Liver (tissue), 8 donors: ENCODE measurements at regions not wholly inside any gene's neighbourhood (a gene's known extent, or its start where the extent isn't known, plus 50 kb on each side); places are given as distances from the start of the nearest gene placed in this dataset.

Source experiments
- DNase-seq: peaks from one replicate; pipeline ENCODE4 v3.0.0-alpha.2; 2017; ENCODE audit warnings: low spot score
- H3K27ac ChIP-seq, 2 donors: one replicate each; pipeline ENCODE4 v1.7.0; 2013; ENCODE audit warnings: inconsistent platforms in 2 of 2, low read length in 2 of 2, control low read depth in 1 of 2, low read depth in 1 of 2, mild to moderate bottlenecking in 1 of 2
- H3K27me3 ChIP-seq, 4 donors: one replicate each; pipeline versions ENCODE4 v1.6.1 to v1.7.0; 2013; ENCODE audit warnings: low read length in 3 of 4, inconsistent platforms in 1 of 4, mild to moderate bottlenecking in 1 of 4, moderate library complexity in 1 of 4; ENCODE audit not compliant: control insufficient read depth in 4 of 4, insufficient read depth in 4 of 4
- H3K36me3 ChIP-seq, 4 donors: one replicate each; pipeline versions ENCODE4 v1.6.1 to v1.7.0; 2013; ENCODE audit warnings: low read length in 3 of 4, mild to moderate bottlenecking in 3 of 4, low read depth in 1 of 4, moderate library complexity in 1 of 4; ENCODE audit not compliant: control insufficient read depth in 4 of 4, insufficient read depth in 3 of 4
- H3K4me1 ChIP-seq, 4 donors: one replicate each; pipeline versions ENCODE4 v1.6.1 to v1.7.0; 2013; ENCODE audit warnings: low read length in 3 of 4, mild to moderate bottlenecking in 3 of 4, moderate library complexity in 1 of 4; ENCODE audit not compliant: control insufficient read depth in 4 of 4, insufficient read depth in 4 of 4
- H3K4me3 ChIP-seq, 3 donors: one replicate each; pipeline versions ENCODE4 v1.6.1 to v1.7.0; 2013; ENCODE audit warnings: low read length in 3 of 3, control low read depth in 1 of 3, low read depth in 1 of 3, mild to moderate bottlenecking in 1 of 3
- H3K9ac ChIP-seq, 2 donors: one replicate each; pipeline ENCODE4 v1.7.0; 2013; ENCODE audit warnings: low read length in 2 of 2, mild to moderate bottlenecking in 2 of 2, moderate library complexity in 2 of 2, control low read depth in 1 of 2, low read depth in 1 of 2
- H3K9me3 ChIP-seq, 4 donors: one replicate each; pipeline versions ENCODE4 v1.6.1 to v1.7.0; 2013; ENCODE audit warnings: low read length in 3 of 4; ENCODE audit not compliant: control insufficient read depth in 4 of 4
- EGR1 ChIP-seq, 2 donors: IDR thresholded peaks; 2 replicates each; pipeline ENCODE4 v1.6.1; 2016 to 2018; ENCODE audit warnings: antibody characterized with exemption in 2 of 2, low read depth in 2 of 2
- FOXA1 ChIP-seq: IDR thresholded peaks from 2 replicates; pipeline ENCODE4 v1.6.1; 2016; ENCODE audit warnings: antibody characterized with exemption
- FOXA2 ChIP-seq: IDR thresholded peaks from 2 replicates; pipeline ENCODE4 v1.6.1; 2016; ENCODE audit warnings: antibody characterized with exemption
- GABPA ChIP-seq, 2 donors: IDR thresholded peaks in 1 of 2; conservative IDR thresholded peaks in 1 of 2; 2 replicates each; pipeline ENCODE4 v1.6.1; 2016; ENCODE audit warnings: antibody characterized with exemption in 2 of 2, mild to moderate bottlenecking in 1 of 2, moderate library complexity in 1 of 2
- HNF4A ChIP-seq, 2 donors: conservative IDR thresholded peaks; 2 replicates each; pipeline ENCODE4 v1.6.1; 2016; ENCODE audit warnings: antibody characterized with exemption in 2 of 2, mild to moderate bottlenecking in 2 of 2
- NR2F2 ChIP-seq: IDR thresholded peaks from 2 replicates; pipeline ENCODE4 v1.6.1; 2016; ENCODE audit warnings: antibody characterized with exemption
- RAD21 ChIP-seq, 2 donors: IDR thresholded peaks; 2 replicates each; pipeline ENCODE4 v1.6.1; 2016; ENCODE audit warnings: antibody characterized with exemption in 2 of 2, mild to moderate bottlenecking in 2 of 2
- SP1 ChIP-seq: IDR thresholded peaks from 2 replicates; pipeline ENCODE4 v1.6.1; 2018; ENCODE audit warnings: antibody characterized with exemption, mild to moderate bottlenecking
- TAF1 ChIP-seq: conservative IDR thresholded peaks from 2 replicates; pipeline ENCODE4 v1.6.1; 2016; ENCODE audit warnings: antibody characterized with exemption, mild to moderate bottlenecking
- YY1 ChIP-seq: IDR thresholded peaks from 2 replicates; pipeline ENCODE4 v1.6.1; 2016; ENCODE audit warnings: antibody characterized with exemption, mild to moderate bottlenecking
- WGBS: extraction: QIAGEN DNeasy Blood & Tissue Kit; methylation state at CpG from one replicate; pipeline ENCODE4 v1.1.7; 2013; 5-methylcytosine and 5-hydroxymethylcytosine counted together
- TF ChIP-seq, protein P1 (sequence below): fragments of 150-350 bp; IDR thresholded peaks from 2 replicates; pipeline ENCODE4 v1.5.1; 2017; ENCODE audit warnings: improper control_type of control experiment, low read depth, low read length; ENCODE audit not compliant: missing input control
- TF ChIP-seq, protein P2 (sequence below): IDR thresholded peaks from 2 replicates; pipeline ENCODE4 v1.6.1; 2016; ENCODE audit warnings: antibody characterized with exemption
- TF ChIP-seq, protein P3 (sequence below): IDR thresholded peaks from 2 replicates; pipeline ENCODE4 v1.6.1; 2016; ENCODE audit warnings: antibody characterized with exemption
- TF ChIP-seq, protein P4 (sequence below): IDR thresholded peaks from 2 replicates; pipeline ENCODE4 v1.6.1; 2016; ENCODE audit warnings: antibody characterized with exemption
- donor health status: healthy.
- donor health status: healthy.
- donor health status: healthy.
- donor health status: healthy.
- donor health status: healthy.

DNA sequence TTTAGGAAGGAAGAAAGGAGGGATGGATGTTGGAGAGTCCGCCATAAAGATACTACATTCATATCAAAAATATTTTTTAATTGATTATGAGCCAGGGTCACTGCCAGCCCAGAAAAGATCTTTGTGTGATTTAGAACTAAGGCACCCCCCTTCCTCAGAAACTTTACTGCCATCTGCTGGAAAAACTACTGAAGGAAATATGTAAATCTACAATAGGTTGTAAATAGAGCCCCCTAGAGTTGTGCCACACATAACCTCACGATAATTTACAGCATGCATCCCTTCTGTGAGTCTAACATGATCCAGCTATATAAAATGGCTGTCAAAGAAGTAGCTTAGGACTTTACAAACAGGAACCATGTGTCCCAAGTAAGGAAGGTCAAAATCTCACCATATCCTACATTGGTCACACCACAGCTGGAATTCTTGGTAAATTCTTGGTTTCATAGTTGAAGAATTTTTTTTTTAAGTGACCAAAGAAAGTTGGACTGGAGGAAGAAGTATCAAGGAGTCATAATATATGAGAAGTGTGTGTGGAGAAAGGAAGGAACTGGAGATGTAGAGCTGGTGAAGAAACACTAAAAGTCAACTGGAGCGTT, 152.5 kb downstream of the CYP26B1 start:
- DNase-seq: no peak
- Histone ChIP-seq H3K4me1 (no peaks in the 10 kb centered on the region), H3K27me3 (peaks cover 0 to 2% (median 0%) of the 10 kb centered on the region in 4 donors), H3K9ac (no peak overlapping the region), H3K9me3 (peaks cover 0 to 4% (median 0%) of the 10 kb centered on the region in 4 donors), H3K27ac (no peak overlapping the region), H3K4me3 (no peak overlapping the region), H3K36me3 (no peaks in the 10 kb centered on the region)
- 74% methylated on average over 3 of the region's 3 CpGs for WGBS
- TF ChIP-seq RAD21 (IDR thresholded peaks at IDR 0.05) (peak; percentile 79 to 89), FOXA2 (no peak)
- TF ChIP-seq, protein P1, sequence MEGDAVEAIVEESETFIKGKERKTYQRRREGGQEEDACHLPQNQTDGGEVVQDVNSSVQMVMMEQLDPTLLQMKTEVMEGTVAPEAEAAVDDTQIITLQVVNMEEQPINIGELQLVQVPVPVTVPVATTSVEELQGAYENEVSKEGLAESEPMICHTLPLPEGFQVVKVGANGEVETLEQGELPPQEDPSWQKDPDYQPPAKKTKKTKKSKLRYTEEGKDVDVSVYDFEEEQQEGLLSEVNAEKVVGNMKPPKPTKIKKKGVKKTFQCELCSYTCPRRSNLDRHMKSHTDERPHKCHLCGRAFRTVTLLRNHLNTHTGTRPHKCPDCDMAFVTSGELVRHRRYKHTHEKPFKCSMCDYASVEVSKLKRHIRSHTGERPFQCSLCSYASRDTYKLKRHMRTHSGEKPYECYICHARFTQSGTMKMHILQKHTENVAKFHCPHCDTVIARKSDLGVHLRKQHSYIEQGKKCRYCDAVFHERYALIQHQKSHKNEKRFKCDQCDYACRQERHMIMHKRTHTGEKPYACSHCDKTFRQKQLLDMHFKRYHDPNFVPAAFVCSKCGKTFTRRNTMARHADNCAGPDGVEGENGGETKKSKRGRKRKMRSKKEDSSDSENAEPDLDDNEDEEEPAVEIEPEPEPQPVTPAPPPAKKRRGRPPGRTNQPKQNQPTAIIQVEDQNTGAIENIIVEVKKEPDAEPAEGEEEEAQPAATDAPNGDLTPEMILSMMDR: peak; percentile 29

DNA sequence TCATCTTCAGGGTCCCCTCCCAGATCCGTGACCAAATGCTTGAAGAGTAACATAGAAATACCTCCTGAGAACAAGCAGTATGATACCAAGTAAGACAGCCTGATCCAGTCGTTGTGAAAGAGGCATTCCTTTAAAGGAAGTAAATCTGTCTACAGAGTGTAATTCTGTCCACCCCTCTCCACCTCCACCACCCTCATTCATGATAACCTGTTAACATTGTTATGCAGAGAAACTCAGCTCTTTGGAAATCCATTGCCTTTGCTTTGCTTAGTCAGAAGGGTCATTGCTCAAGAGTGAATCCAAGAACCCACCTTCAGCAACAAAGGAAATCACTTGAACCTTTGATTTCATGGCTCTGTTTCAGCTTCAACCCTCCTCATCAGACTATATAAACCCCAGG, 155.6 kb downstream of the CYP26B1 start:
- Histone ChIP-seq H3K4me3 (no peak overlapping the region), H3K4me1 (no peaks in the 10 kb centered on the region), H3K9ac (no peak overlapping the region), H3K27ac (no peak overlapping the region), H3K36me3 (no peaks in the 10 kb centered on the region), H3K9me3 (no peaks in the 10 kb centered on the region), H3K27me3 (no peaks in the 10 kb centered on the region)
- WGBS: 65% methylated on average over 2 of the region's 2 CpGs
- TF ChIP-seq YY1: no peak
- no peak for TF ChIP-seq FOXA1
- TF ChIP-seq, protein P2, sequence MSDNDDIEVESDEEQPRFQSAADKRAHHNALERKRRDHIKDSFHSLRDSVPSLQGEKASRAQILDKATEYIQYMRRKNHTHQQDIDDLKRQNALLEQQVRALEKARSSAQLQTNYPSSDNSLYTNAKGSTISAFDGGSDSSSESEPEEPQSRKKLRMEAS: no peak
- TF ChIP-seq EGR1 (IDR thresholded peaks at IDR 0.05; ENCODE audit: low read depth in 2 of 2): no peak
- no peak for TF ChIP-seq GABPA (IDR thresholded peaks at IDR 0.05 in 1 of 2, conservative IDR thresholded peaks at IDR 0.05 in 1 of 2)
- TF ChIP-seq, protein P3, sequence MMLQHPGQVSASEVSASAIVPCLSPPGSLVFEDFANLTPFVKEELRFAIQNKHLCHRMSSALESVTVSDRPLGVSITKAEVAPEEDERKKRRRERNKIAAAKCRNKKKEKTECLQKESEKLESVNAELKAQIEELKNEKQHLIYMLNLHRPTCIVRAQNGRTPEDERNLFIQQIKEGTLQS: no peak
- TF ChIP-seq, protein P4, sequence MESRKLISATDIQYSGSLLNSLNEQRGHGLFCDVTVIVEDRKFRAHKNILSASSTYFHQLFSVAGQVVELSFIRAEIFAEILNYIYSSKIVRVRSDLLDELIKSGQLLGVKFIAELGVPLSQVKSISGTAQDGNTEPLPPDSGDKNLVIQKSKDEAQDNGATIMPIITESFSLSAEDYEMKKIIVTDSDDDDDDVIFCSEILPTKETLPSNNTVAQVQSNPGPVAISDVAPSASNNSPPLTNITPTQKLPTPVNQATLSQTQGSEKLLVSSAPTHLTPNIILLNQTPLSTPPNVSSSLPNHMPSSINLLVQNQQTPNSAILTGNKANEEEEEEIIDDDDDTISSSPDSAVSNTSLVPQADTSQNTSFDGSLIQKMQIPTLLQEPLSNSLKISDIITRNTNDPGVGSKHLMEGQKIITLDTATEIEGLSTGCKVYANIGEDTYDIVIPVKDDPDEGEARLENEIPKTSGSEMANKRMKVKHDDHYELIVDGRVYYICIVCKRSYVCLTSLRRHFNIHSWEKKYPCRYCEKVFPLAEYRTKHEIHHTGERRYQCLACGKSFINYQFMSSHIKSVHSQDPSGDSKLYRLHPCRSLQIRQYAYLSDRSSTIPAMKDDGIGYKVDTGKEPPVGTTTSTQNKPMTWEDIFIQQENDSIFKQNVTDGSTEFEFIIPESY: no peak
- no peak for TF ChIP-seq NR2F2
- TF ChIP-seq HNF4A (conservative IDR thresholded peaks at IDR 0.05): no peak
- no peak for DNase-seq

DNA sequence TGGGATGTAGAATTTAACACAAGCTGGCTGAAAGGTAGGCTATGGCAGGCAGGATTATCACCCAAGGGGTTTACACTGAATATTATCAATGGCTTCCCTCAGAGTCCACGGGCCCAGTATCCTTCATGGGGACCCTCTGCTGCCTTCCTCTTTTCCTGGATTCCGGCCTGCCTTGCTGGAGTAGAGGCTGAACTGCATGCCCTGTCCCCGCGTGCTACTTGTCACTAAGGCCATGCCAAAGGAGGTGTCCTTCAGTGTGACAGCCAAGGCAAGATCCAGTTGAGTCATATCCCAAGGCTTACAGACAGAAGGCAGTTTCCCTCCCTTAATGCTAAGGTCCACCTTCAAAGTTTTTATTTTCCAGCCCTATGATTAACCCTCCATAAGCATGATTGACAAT, 156.3 kb downstream of the CYP26B1 start:
- Histone ChIP-seq H3K4me1 (no peaks in the 10 kb centered on the region), H3K36me3 (no peaks in the 10 kb centered on the region), H3K4me3 (no peak overlapping the region), H3K27me3 (no peaks in the 10 kb centered on the region), H3K9me3 (no peaks in the 10 kb centered on the region), H3K27ac (no peak overlapping the region), H3K9ac (no peak overlapping the region)
- no peak for DNase-seq
- WGBS: 91% methylated on average over 4 of the region's 4 CpGs
- TF ChIP-seq FOXA2 (no peak), EGR1 (IDR thresholded peaks at IDR 0.05; ENCODE audit: low read depth in 2 of 2) (no peak), TAF1 (no peak), SP1 (no peak)
- TF ChIP-seq, protein P4: no peak
- TF ChIP-seq, protein P2: no peak
